ENCODE measurements at regions not wholly inside any gene's neighbourhood (a gene's known extent, or its start where the extent isn't known, plus 50 kb on each side); places are given as distances from the start of the nearest gene placed in this dataset.

DNA sequence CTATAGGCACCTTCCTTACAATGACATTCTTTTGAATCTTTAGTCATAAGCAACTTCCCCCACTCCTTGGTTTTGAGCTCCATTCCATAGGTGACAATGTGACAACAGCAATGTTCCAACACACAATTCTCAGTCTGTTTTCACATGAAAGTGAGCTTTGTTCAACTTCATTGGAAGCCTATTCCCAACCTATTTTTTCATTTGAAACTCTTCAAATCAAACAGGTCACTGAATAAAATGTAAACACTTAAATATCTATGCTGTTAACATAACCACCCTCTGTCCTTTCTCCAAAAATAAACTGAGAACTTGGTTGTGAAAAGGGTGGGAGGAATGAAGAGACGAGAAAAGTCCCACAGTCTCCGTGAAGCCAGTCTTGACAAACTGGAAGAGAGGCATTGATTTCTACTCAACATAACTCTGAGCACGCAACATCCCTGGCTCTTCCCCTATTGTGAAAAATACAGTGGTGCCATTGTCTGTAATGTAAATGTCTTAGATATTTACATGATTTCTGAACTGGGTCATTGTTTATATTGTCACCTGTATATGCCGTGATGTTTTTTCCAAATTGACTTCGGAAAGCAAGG lies 343.1 kb downstream of the TFAP2A start:
- Histone ChIP-seq H3K27me3 (ENCODE audit: control insufficient read depth in 1 of 2, insufficient read depth in 2 of 2, low read length in 2 of 2) (no peaks in the 10 kb centered on the region), H3K4me1 (ENCODE audit: insufficient read depth, low read length) (no peaks in the 10 kb centered on the region), H3K4me3 (ENCODE audit: low read depth in 1 of 2, low read length in 2 of 2) (no peak overlapping the region), H3K27ac (ENCODE audit: low read depth, low read length) (no peak overlapping the region), H3K36me3 (ENCODE audit: insufficient read depth, low read length) (no peaks in the 10 kb centered on the region), H3K9me3 (ENCODE audit: low read length) (no peaks in the 10 kb centered on the region), H3K9ac (ENCODE audit: low read length) (no peak overlapping the region)

DNA sequence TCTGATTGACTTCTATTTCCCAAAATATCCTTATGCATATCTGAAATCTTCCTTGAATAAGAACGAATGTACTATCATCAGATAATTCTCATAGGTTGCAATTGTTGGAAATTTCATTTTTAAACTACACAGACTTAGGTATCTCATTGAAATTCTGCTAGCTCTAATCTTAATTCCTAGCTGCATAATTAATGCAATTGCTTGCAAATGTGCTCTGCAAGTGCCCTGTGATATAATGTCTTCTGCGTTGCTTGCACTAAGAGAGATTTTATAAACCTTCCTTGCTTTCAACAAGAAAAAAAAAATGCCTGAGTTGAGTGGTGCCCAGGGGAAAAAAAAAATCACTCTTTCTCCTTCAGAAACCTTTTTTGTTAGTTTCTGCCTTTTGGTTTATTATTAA lies 354.9 kb downstream of the TFAP2A start:
- Histone ChIP-seq H3K36me3 (ENCODE audit: insufficient read depth, low read length) (no peaks in the 10 kb centered on the region), H3K27me3 (ENCODE audit: control insufficient read depth in 1 of 2, insufficient read depth in 2 of 2, low read length in 2 of 2) (no peaks in the 10 kb centered on the region), H3K27ac (ENCODE audit: low read depth, low read length) (no peak overlapping the region), H3K9ac (ENCODE audit: low read length) (no peak overlapping the region), H3K4me1 (ENCODE audit: insufficient read depth, low read length) (no peaks in the 10 kb centered on the region), H3K4me3 (ENCODE audit: low read depth in 1 of 2, low read length in 2 of 2) (no peak overlapping the region), H3K9me3 (ENCODE audit: low read length) (no peaks in the 10 kb centered on the region)

DNA sequence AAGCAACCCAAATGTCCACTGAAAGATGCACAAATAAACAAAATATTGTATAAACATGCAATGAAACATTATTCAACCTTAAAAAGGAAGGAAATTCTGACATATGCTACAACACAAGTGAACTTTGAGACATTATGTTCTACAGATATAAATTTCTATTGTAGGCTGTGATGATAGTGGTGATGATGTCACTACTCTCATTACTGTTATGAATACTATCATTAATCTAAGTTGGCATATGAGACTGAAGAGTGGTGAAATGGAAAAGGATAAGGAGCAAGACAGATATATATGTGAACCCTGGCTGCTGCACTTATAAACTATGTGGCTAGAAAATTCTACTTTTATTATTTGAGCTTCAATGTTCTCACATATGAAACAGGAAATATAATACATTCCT lies 360.2 kb downstream of the TFAP2A start:
- no peak overlapping the region for H3K4me3 ChIP-seq (ENCODE audit: low read depth in 1 of 2, low read length in 2 of 2)
- H3K27ac ChIP-seq (ENCODE audit: low read depth, low read length): no peak overlapping the region
- H3K27me3 ChIP-seq (ENCODE audit: control insufficient read depth in 1 of 2, insufficient read depth in 2 of 2, low read length in 2 of 2): no peaks in the 10 kb centered on the region
- H3K9me3 ChIP-seq (ENCODE audit: low read length): peaks cover 7% of the 10 kb centered on the region
- H3K4me1 ChIP-seq (ENCODE audit: insufficient read depth, low read length): no peaks in the 10 kb centered on the region
- H3K9ac ChIP-seq (ENCODE audit: low read length): no peak overlapping the region
- H3K36me3 ChIP-seq (ENCODE audit: insufficient read depth, low read length): no peaks in the 10 kb centered on the region

DNA sequence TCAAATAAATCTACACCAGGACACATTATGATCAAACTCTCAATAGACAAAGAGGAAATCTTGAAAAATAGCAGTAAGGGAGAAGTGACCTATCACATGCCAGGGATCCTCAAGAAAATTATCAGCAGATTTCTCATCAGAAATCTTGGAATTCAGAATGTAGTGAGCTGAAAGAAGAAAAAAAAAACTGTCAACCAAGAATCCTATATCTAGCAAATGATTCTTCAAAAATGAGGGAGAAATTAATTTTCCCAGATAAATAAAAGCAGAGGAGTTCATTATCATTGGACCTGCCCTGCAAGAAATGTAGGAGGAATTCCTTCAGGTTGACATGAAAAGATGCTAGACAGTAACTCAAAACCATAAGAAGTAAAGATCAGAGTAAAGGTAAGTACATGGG lies 363.6 kb downstream of the TFAP2A start:
- Histone ChIP-seq H3K4me3 (ENCODE audit: low read depth in 1 of 2, low read length in 2 of 2) (no peak overlapping the region), H3K27me3 (ENCODE audit: control insufficient read depth in 1 of 2, insufficient read depth in 2 of 2, low read length in 2 of 2) (no peaks in the 10 kb centered on the region), H3K36me3 (ENCODE audit: insufficient read depth, low read length) (no peaks in the 10 kb centered on the region), H3K9me3 (ENCODE audit: low read length) (peaks cover 7% of the 10 kb centered on the region), H3K9ac (ENCODE audit: low read length) (no peak overlapping the region), H3K27ac (ENCODE audit: low read depth, low read length) (no peak overlapping the region), H3K4me1 (ENCODE audit: insufficient read depth, low read length) (no peaks in the 10 kb centered on the region)

DNA sequence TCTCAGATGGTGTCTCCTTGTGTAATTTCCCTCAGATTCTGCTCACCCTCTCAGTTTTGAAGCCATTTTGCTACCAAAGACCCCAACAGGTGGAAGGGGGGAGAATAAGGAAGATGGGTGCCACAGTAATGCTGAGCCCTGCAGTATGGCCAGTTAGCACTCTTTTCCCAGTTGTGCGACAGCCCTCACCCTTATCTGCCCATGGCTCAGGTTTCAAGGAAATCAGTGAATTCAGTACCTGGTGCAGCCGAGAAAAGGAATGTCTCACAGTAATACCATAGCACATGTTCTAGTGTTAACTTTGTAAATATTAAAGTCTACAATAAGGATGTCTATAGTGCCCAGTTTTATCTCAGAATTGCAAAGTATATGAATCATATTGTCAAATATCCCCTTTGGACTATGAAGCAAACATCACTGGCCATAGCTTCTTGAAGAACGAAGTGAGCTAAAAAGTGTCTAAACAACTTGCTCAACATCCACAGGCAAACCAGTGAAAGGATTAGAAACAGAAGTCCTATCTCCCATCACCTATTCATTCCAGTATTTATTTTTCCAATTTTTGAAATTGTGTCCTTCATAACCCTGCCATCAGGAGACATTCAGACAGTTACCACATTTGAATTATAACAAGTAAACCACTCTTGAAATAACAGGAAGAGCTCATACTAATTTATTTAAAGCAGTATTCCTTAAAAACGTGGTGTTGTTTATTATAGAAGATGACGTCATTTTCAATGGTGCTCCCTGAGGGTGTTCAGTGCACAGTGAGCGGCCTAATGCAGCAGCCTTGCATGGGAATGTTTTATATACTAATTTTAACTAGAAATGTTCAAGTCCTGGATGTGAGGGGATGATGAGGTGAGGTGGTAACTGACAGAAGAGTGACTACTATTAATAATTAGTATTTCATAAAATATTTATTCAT lies 366.2 kb downstream of the TFAP2A start:
- Histone ChIP-seq H3K4me1 (ENCODE audit: insufficient read depth, low read length) (no peaks in the 10 kb centered on the region), H3K27ac (ENCODE audit: low read depth, low read length) (no peak overlapping the region), H3K9ac (ENCODE audit: low read length) (no peak overlapping the region), H3K4me3 (ENCODE audit: low read depth in 1 of 2, low read length in 2 of 2) (no peak overlapping the region), H3K36me3 (ENCODE audit: insufficient read depth, low read length) (no peaks in the 10 kb centered on the region), H3K9me3 (ENCODE audit: low read length) (peaks cover 7% of the 10 kb centered on the region), H3K27me3 (ENCODE audit: control insufficient read depth in 1 of 2, insufficient read depth in 2 of 2, low read length in 2 of 2) (no peaks in the 10 kb centered on the region)

DNA sequence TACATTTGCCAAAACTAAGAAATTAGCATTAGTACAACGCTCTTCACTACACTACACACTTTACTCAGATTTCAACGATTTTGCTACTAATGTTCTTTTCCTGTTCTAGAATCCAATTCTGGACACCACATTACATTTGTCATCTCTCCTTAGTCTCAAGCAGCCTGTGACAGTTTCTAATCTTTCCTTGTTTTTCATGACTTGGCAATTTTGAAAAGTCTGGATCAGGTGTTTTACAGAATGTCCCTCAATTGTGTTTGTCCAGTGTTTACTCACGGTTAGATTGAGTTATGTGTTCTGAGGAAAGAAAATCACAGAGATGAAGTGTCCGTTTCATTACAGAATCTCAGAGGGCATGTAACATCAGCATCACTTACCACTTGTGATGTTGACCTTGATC lies 372.6 kb downstream of the TFAP2A start:
- no peak overlapping the region for H3K27ac ChIP-seq (ENCODE audit: low read depth, low read length)
- H3K4me1 ChIP-seq (ENCODE audit: insufficient read depth, low read length): no peaks in the 10 kb centered on the region
- no peaks in the 10 kb centered on the region for H3K27me3 ChIP-seq (ENCODE audit: control insufficient read depth in 1 of 2, insufficient read depth in 2 of 2, low read length in 2 of 2)
- H3K9me3 ChIP-seq (ENCODE audit: low read length): no peaks in the 10 kb centered on the region
- no peaks in the 10 kb centered on the region for H3K36me3 ChIP-seq (ENCODE audit: insufficient read depth, low read length)
- no peak overlapping the region for H3K4me3 ChIP-seq (ENCODE audit: low read depth in 1 of 2, low read length in 2 of 2)
- H3K9ac ChIP-seq (ENCODE audit: low read length): no peak overlapping the region

DNA sequence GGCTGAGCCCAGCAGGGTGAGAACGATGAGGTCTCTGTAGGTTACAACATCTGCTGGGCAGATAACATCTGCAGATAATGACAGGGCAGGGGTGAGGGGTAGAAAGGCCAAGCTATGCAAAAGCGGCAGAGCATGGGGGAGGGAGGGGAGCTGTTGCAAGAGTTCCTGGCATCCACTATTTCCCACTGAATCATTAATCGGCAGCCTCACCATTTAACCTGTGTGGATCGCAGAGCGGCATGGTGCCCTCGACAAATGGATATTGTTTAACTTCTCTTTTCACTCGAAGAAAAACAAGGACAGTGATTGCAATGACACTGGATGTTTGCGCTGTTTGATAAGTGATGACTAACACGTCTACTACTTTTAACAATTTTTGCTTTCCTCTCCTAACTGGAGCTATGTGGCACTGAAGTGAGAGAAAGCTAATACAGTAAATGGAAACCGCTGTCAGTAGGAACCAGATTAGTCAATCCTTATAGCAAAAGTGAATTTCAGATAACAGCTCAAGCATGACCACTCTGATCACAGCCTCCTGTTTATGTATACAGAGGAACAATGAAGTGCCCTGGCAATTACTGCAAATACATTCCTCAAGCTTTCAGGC lies 381.5 kb downstream of the TFAP2A start:
- H3K9ac ChIP-seq (ENCODE audit: low read length): no peak overlapping the region

DNA sequence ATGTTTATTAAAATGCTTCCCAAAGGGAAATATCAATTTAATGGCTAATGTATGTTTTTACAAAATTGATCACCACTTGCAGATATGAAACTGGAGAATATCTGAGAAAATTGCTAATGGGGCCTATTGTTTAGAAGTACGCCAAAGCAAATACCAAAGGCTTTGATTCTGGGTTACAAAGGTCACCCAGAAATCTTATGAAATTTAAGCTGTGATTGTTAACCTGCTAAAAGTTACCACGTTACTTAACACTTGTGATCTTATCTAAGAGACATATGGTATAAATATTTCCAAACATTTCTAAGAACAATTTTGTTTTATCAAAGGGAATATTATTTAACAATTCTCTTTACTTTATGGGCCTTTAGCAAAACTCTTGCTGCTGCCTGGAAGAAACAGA lies 383.3 kb downstream of the TFAP2A start:
- H3K27ac ChIP-seq (ENCODE audit: low read depth, low read length): no peak overlapping the region
- H3K9me3 ChIP-seq (ENCODE audit: low read length): no peaks in the 10 kb centered on the region
- H3K4me1 ChIP-seq (ENCODE audit: insufficient read depth, low read length): no peaks in the 10 kb centered on the region
- no peaks in the 10 kb centered on the region for H3K36me3 ChIP-seq (ENCODE audit: insufficient read depth, low read length)
- H3K27me3 ChIP-seq (ENCODE audit: control insufficient read depth in 1 of 2, insufficient read depth in 2 of 2, low read length in 2 of 2): no peaks in the 10 kb centered on the region
- H3K9ac ChIP-seq (ENCODE audit: low read length): no peak overlapping the region
- no peak overlapping the region for H3K4me3 ChIP-seq (ENCODE audit: low read depth in 1 of 2, low read length in 2 of 2)

More for the DNA sequence above, 381.5 kb downstream of the TFAP2A start:
- no peak overlapping the region for H3K4me3 ChIP-seq (ENCODE audit: low read depth in 1 of 2, low read length in 2 of 2)
- no peaks in the 10 kb centered on the region for H3K4me1 ChIP-seq (ENCODE audit: insufficient read depth, low read length)
- H3K9me3 ChIP-seq (ENCODE audit: low read length): no peaks in the 10 kb centered on the region
- no peaks in the 10 kb centered on the region for H3K27me3 ChIP-seq (ENCODE audit: control insufficient read depth in 1 of 2, insufficient read depth in 2 of 2, low read length in 2 of 2)
- H3K27ac ChIP-seq (ENCODE audit: low read depth, low read length): no peak overlapping the region
- H3K36me3 ChIP-seq (ENCODE audit: insufficient read depth, low read length): no peaks in the 10 kb centered on the region

DNA sequence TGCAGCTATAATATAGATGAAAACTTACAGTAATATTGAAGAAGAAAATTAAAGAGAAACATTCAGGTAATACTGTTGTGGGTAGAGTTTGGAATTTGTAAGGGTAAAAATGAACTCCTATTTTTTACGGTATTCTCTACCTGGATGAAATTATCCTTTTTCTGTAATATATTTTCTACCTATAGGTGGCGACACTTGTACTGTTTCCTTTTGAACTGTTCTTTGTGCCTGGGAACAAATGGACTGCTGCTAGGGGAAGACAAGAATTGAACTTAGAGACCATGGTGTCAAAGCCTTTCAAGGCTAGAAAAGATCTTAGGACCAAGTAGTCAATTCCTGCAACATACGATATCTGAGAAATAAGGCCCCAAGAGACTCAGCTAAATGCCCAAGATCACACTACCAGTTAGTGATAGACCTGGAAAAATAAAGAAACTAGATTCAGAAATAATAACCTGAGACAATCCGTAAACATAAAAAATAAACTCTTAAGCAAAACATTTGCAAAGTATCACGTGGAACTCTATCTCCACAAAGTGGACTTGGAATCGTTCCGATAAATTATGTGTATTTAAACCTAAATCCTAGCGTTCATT lies 383.8 kb downstream of the TFAP2A start:
- Histone ChIP-seq H3K4me3 (ENCODE audit: low read depth in 1 of 2, low read length in 2 of 2) (no peak overlapping the region), H3K9ac (ENCODE audit: low read length) (no peak overlapping the region)

DNA sequence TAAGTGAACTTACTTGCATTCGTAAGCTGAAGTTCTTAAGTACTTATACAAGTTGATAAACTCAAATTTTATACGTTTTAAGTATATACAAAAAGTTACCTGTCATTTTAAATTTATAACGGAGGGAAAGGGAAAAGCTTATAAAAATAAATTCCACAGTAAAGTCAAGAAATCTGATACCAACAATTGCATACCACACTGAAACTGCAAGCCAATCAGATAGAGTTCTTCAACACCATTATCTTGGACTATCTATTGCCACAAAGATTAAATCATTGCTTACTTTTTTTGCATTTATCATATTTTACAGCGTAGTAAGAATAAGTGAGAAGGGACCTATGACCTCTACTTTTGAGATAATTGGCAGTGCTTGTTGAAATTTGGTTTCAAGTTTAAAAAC lies 386.7 kb downstream of the TFAP2A start:
- Histone ChIP-seq H3K4me1 (ENCODE audit: insufficient read depth, low read length) (no peaks in the 10 kb centered on the region), H3K27ac (ENCODE audit: low read depth, low read length) (no peak overlapping the region), H3K4me3 (ENCODE audit: low read depth in 1 of 2, low read length in 2 of 2) (no peak overlapping the region), H3K27me3 (ENCODE audit: control insufficient read depth in 1 of 2, insufficient read depth in 2 of 2, low read length in 2 of 2) (no peaks in the 10 kb centered on the region), H3K9ac (ENCODE audit: low read length) (no peak overlapping the region), H3K36me3 (ENCODE audit: insufficient read depth, low read length) (no peaks in the 10 kb centered on the region), H3K9me3 (ENCODE audit: low read length) (no peaks in the 10 kb centered on the region)

More for the DNA sequence above, 383.8 kb downstream of the TFAP2A start:
- Histone ChIP-seq H3K36me3 (ENCODE audit: insufficient read depth, low read length) (no peaks in the 10 kb centered on the region), H3K9me3 (ENCODE audit: low read length) (no peaks in the 10 kb centered on the region), H3K4me1 (ENCODE audit: insufficient read depth, low read length) (no peaks in the 10 kb centered on the region), H3K27ac (ENCODE audit: low read depth, low read length) (no peak overlapping the region), H3K27me3 (ENCODE audit: control insufficient read depth in 1 of 2, insufficient read depth in 2 of 2, low read length in 2 of 2) (no peaks in the 10 kb centered on the region)

DNA sequence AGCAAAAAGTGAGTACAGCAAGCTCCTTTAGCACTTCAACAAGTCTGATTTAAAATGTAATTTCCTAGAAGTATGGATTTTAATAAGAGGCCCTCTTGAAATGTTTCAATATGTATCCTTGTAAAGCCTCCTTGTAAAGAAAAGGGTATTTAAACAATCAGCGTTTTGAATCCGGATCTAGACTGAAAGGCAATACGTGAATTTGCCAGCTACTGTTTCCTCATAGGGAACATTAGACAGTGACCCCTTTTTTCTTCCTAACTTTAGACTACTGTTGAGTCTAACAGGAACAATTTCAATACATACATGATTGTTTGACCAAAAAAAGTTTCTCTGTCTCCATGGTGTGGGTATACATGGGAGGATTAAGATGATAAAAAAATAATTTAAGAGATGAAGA lies 395.0 kb downstream of the TFAP2A start:
- H3K9ac ChIP-seq (ENCODE audit: low read length): no peak overlapping the region
- no peaks in the 10 kb centered on the region for H3K9me3 ChIP-seq (ENCODE audit: low read length)

More for the DNA sequence above, 395.0 kb downstream of the TFAP2A start:
- Histone ChIP-seq H3K4me3 (ENCODE audit: low read depth in 1 of 2, low read length in 2 of 2) (no peak overlapping the region), H3K27ac (ENCODE audit: low read depth, low read length) (no peak overlapping the region), H3K4me1 (ENCODE audit: insufficient read depth, low read length) (no peaks in the 10 kb centered on the region), H3K36me3 (ENCODE audit: insufficient read depth, low read length) (no peaks in the 10 kb centered on the region), H3K27me3 (ENCODE audit: control insufficient read depth in 1 of 2, insufficient read depth in 2 of 2, low read length in 2 of 2) (no peaks in the 10 kb centered on the region)
